ENCODE measurements at regions not wholly inside any gene's neighbourhood (a gene's known extent, or its start where the extent isn't known, plus 50 kb on each side); places are given as distances from the start of the nearest gene placed in this dataset.
"Not testable (repeated sequence)": the region's sequence is repeated elsewhere in the genome, so short reads cannot be mapped to it uniquely, and the experiment has no call there.

- DNase-seq: peak in 1 of 2 donors; percentile 56
- not testable (repeated sequence) for H3K4me1 ChIP-seq; H3K27ac ChIP-seq; H3K4me3 ChIP-seq; ATAC-seq (ENCODE audit: low FRiP score in 2 of 2); H3K36me3 ChIP-seq; H3K9me3 ChIP-seq; H3K27me3 ChIP-seq
- WGBS, 2 donors: 86 to 90% methylated on average over 6 to 16 of the region's 18 CpGs
- peak in 1 of 6 experiments; percentile 10 for TF ChIP-seq CTCF (IDR thresholded peaks at IDR 0.05)
These were observed 148.8 kb downstream of the NPIPB11 start for GRCh38 chr16:29257419-29258336.

- WGBS, 2 donors: 88 to 93% methylated on average over 27 of the region's 27 CpGs
- TF ChIP-seq POLR2A (IDR thresholded peaks at IDR 0.05): no peak
- no peak for TF ChIP-seq CTCF (IDR thresholded peaks at IDR 0.05)
- no peak for TF ChIP-seq POLR2AphosphoS5 (IDR thresholded peaks at IDR 0.05)
- TF ChIP-seq EP300 (IDR thresholded peaks at IDR 0.05): no peak
- H3K9me3 ChIP-seq: no peaks in the 10 kb centered on the region
- H3K4me1 ChIP-seq: no peaks in the 10 kb centered on the region
- ATAC-seq (ENCODE audit: low FRiP score in 2 of 2) (no peak), DNase-seq (no peak)
- H3K27me3 ChIP-seq: no peaks in the 10 kb centered on the region
- H3K36me3 ChIP-seq: no peaks in the 10 kb centered on the region
- no peak overlapping the region for H3K27ac ChIP-seq
- no peak overlapping the region for H3K4me3 ChIP-seq
These were observed 150.0 kb downstream of the NPIPB11 start for GRCh38 chr16:29256501-29256981.

- peak in 1 of 2 donors; percentile 20 for ATAC-seq (ENCODE audit: low FRiP score in 2 of 2)
- H3K9me3 ChIP-seq, H3K36me3 ChIP-seq, H3K27me3 ChIP-seq, H3K4me1 ChIP-seq, DNase-seq, H3K4me3 ChIP-seq, H3K27ac ChIP-seq: not testable (repeated sequence)
- 47 to 80% methylated on average over 3 to 6 of the region's 6 CpGs for WGBS, 2 donors
These were observed 150.6 kb downstream of the NPIPB11 start for GRCh38 chr16:29255957-29256356.

- H3K9me3 ChIP-seq, H3K4me3 ChIP-seq, H3K27ac ChIP-seq, H3K27me3 ChIP-seq, H3K4me1 ChIP-seq, H3K36me3 ChIP-seq: not testable (repeated sequence)
- 93% methylated on average over 6 of the region's 13 CpGs; no CpG with 5 or more reads in 1 of the 2 donors for WGBS, 2 donors
- DNase-seq (peak in 1 of 2 donors; percentile 47), ATAC-seq (ENCODE audit: low FRiP score in 2 of 2) (peak in 1 of 2 donors; percentile 2)
These were observed 151.1 kb downstream of the NPIPB11 start for GRCh38 chr16:29255496-29255796.

- H3K27me3 ChIP-seq: no peaks in the 10 kb centered on the region
- no peaks in the 10 kb centered on the region for H3K36me3 ChIP-seq
- H3K4me3 ChIP-seq: no peak overlapping the region
- H3K27ac ChIP-seq: no peak overlapping the region
- no peaks in the 10 kb centered on the region for H3K4me1 ChIP-seq
- TF ChIP-seq POLR2A (IDR thresholded peaks at IDR 0.05): no peak
- TF ChIP-seq EP300 (IDR thresholded peaks at IDR 0.05): no peak
- no peak for TF ChIP-seq CTCF (IDR thresholded peaks at IDR 0.05)
- ATAC-seq (ENCODE audit: low FRiP score in 2 of 2): no peak
- H3K9me3 ChIP-seq: no peaks in the 10 kb centered on the region
- WGBS, 2 donors: 82 to 91% methylated on average over 30 to 32 of the region's 33 CpGs
- DNase-seq: peak in 1 of 2 donors; percentile 59
These were observed 151.6 kb downstream of the NPIPB11 start for GRCh38 chr16:29254676-29255495.

- peak in 1 of 2 donors; percentile 43 for DNase-seq
- not testable (repeated sequence) for H3K27ac ChIP-seq; ATAC-seq (ENCODE audit: low FRiP score in 2 of 2); H3K36me3 ChIP-seq; H3K4me3 ChIP-seq; H3K4me1 ChIP-seq; H3K9me3 ChIP-seq; H3K27me3 ChIP-seq
- WGBS, 2 donors: 83 to 88% methylated on average over 17 to 30 of the region's 35 CpGs
These were observed 152.6 kb downstream of the NPIPB11 start for GRCh38 chr16:29253716-29254590.

GRCh38 chr16:29253066-29253590 is 153.4 kb downstream of the NPIPB11 start:
- not testable (repeated sequence) for H3K4me3 ChIP-seq

GRCh38 chr16:29252311-29252710 is 154.2 kb downstream of the NPIPB11 start:
- H3K27me3 ChIP-seq; ATAC-seq (ENCODE audit: low FRiP score in 2 of 2); H3K4me3 ChIP-seq; H3K4me1 ChIP-seq; H3K27ac ChIP-seq; H3K36me3 ChIP-seq; H3K9me3 ChIP-seq: not testable (repeated sequence)
- WGBS, 2 donors: 93 to 96% methylated on average over 13 to 14 of the region's 14 CpGs
- peak in 1 of 2 donors; percentile 36 for DNase-seq

More at GRCh38 chr16:29253066-29253590, 153.4 kb downstream of the NPIPB11 start:
- H3K36me3 ChIP-seq; H3K9me3 ChIP-seq; H3K4me1 ChIP-seq; H3K27ac ChIP-seq; ATAC-seq (ENCODE audit: low FRiP score in 2 of 2); H3K27me3 ChIP-seq: not testable (repeated sequence)
- peak in 1 of 2 donors; percentile 24 for DNase-seq
- 90% methylated on average over 7 of the region's 7 CpGs; no CpG with 5 or more reads in 1 of the 2 donors for WGBS, 2 donors
